HG03432 (cell line): ENCODE measurements at regions not wholly inside any gene's neighbourhood (a gene's known extent, or its start where the extent isn't known, plus 50 kb on each side); places are given as distances from the start of the nearest gene placed in this dataset.
"Not testable (repeated sequence)": the region's sequence is repeated elsewhere in the genome, so short reads cannot be mapped to it uniquely, and the experiment has no call there.

Source experiments
- ATAC-seq: cut with Tn5 transposase; IDR thresholded peaks from one replicate; pipeline ENCODE4 v1.9.1; 2021; ENCODE audit warnings: mild to moderate bottlenecking, moderate library complexity; ENCODE audit not compliant: unreplicated experiment

- no peak for ATAC-seq
Measured at GRCh38 chr9:109971226-109971625, 191.2 kb downstream of the PALM2AKAP2 start.

GRCh38 chr9:109972026-109972882, 192.3 kb downstream of the PALM2AKAP2 start:
- peak; percentile 50 for ATAC-seq

- no peak for ATAC-seq
Measured at GRCh38 chr9:109973336-109973735, 193.3 kb downstream of the PALM2AKAP2 start.

- peak; percentile 85 for ATAC-seq
Measured at GRCh38 chr9:109974143-109974917, 194.3 kb downstream of the PALM2AKAP2 start.

- ATAC-seq = peak; percentile 10
Measured at GRCh38 chr9:109974918-109975276, 194.9 kb downstream of the PALM2AKAP2 start.

- ATAC-seq = no peak
Measured at GRCh38 chr9:109975574-109976295, 195.7 kb downstream of the PALM2AKAP2 start.

- ATAC-seq = no peak
Measured at GRCh38 chr9:109976303-109976702, 196.3 kb downstream of the PALM2AKAP2 start.

GRCh38 chr9:109977521-109977920, 197.5 kb downstream of the PALM2AKAP2 start:
- no peak for ATAC-seq

GRCh38 chr9:109981091-109981490, 201.1 kb downstream of the PALM2AKAP2 start:
- ATAC-seq = no peak

- ATAC-seq = no peak
Measured at GRCh38 chr9:109986521-109986991, 206.6 kb downstream of the PALM2AKAP2 start.

GRCh38 chr9:109989296-109989695, 209.3 kb downstream of the PALM2AKAP2 start:
- ATAC-seq = no peak

- ATAC-seq = no peak
Measured at GRCh38 chr9:109990541-109990940, 210.5 kb downstream of the PALM2AKAP2 start.

GRCh38 chr9:109992293-109992692, 212.3 kb downstream of the PALM2AKAP2 start:
- ATAC-seq = no peak

- ATAC-seq = no peak
Measured at GRCh38 chr9:109993250-109993978, 213.4 kb downstream of the PALM2AKAP2 start.

- no peak for ATAC-seq
Measured at GRCh38 chr9:109994141-109994540, 213.8 kb downstream of the C9orf152 start.

- no peak for ATAC-seq
Measured at GRCh38 chr9:109996936-109997580, 210.9 kb downstream of the C9orf152 start.

- no peak for ATAC-seq
Measured at GRCh38 chr9:109997682-109998081, 210.3 kb downstream of the C9orf152 start.

GRCh38 chr9:110005521-110005920, 202.4 kb downstream of the C9orf152 start:
- ATAC-seq = not testable (repeated sequence)

GRCh38 chr9:110006657-110007056, 201.3 kb downstream of the C9orf152 start:
- ATAC-seq = no peak
